Activated CD4-positive, alpha-beta T cell treated with anti-CD3 and anti-CD28 coated beads, Interleukin-2, amount 10 ng/mL, durations not matched to agents 7 days and 5 days (primary cell): ENCODE measurements at regions not wholly inside any gene's neighbourhood (a gene's known extent, or its start where the extent isn't known, plus 50 kb on each side); places are given as distances from the start of the nearest gene placed in this dataset.

Experiments used
- CTCF ChIA-PET: fragments of 350-600 bp; sonication (Branson Sonifier 250); formaldehyde crosslinking; loops from one replicate; lab custom pipeline; 2021; ENCODE audit warnings: antibody characterized with exemption; lab: Charles Lee
- POLR2A ChIA-PET: fragments of 350-600 bp; sonication (Branson Sonifier 250); formaldehyde crosslinking; loops from one replicate; lab custom pipeline; 2021; ENCODE audit warnings: antibody characterized with exemption; lab: Charles Lee
- DNase-seq: peaks from one replicate; pipeline ENCODE4 v3.0.0-alpha.2; 2020
- H3K27ac Mint-ChIP-seq: one replicate; pipeline ENCODE4 v1.8.0; 2021; ENCODE audit warnings: mild to moderate bottlenecking, moderate library complexity, mixed read lengths
- H3K27me3 Mint-ChIP-seq: one replicate; pipeline ENCODE4 v1.8.0; 2021; ENCODE audit warnings: mixed read lengths
- H3K36me3 Mint-ChIP-seq: one replicate; pipeline ENCODE4 v1.8.0; 2021; ENCODE audit warnings: low read depth, mixed read lengths
- H3K4me1 Mint-ChIP-seq: one replicate; pipeline ENCODE4 v1.8.0; 2021; ENCODE audit warnings: mixed read lengths
- H3K4me3 Mint-ChIP-seq: one replicate; pipeline ENCODE4 v1.8.0; 2021; ENCODE audit warnings: mild to moderate bottlenecking, moderate library complexity, mixed read lengths
- H3K9me3 Mint-ChIP-seq: one replicate; pipeline ENCODE4 v1.8.0; 2021; ENCODE audit warnings: mixed read lengths

GRCh38 chr6:45717715-45718114 is 297.9 kb downstream of the CLIC5 start:
- CTCF ChIA-PET: no interaction called here
- Mint-ChIP-seq H3K36me3 (no peaks in the 10 kb centered on the region), H3K27me3 (no peaks in the 10 kb centered on the region), H3K4me1 (peaks cover 28% of the 10 kb centered on the region), H3K4me3 (no peak overlapping the region), H3K9me3 (peaks cover under 1% of the 10 kb centered on the region), H3K27ac (no peak overlapping the region)
- POLR2A ChIA-PET: no interaction called here
- DNase-seq: no peak

GRCh38 chr6:45717027-45717426 is 298.6 kb downstream of the CLIC5 start:
- CTCF ChIA-PET: interaction anchor here (1.2 kb wide), 1 partner anchor 206 kb away, joined by 3 read pairs; no protein-coding TSS in a partner anchor
- Mint-ChIP-seq H3K27me3 (no peaks in the 10 kb centered on the region), H3K9me3 (no peaks in the 10 kb centered on the region), H3K27ac (no peak overlapping the region), H3K4me1 (peaks cover 33% of the 10 kb centered on the region), H3K36me3 (no peaks in the 10 kb centered on the region), H3K4me3 (no peak overlapping the region)
- DNase-seq: no peak
- POLR2A ChIA-PET: no interaction called here

DNA sequence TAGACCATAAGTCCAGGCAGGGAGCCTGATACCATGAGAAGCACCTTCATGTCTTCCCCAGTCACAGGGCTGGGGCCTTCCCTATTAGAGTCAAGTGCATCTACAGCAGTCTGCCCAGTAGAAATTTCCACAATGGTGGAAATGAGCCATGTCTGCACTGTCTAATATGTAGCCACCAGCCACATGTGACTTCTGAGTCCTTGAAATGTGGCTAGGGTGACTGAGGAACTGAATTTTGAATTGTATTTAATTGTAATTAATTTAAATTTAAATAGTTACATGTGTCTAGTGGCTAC is 300.2 kb downstream of the CLIC5 start:
- H3K4me1 Mint-ChIP-seq: peaks cover 45% of the 10 kb centered on the region
- no peak for DNase-seq
- H3K27me3 Mint-ChIP-seq: no peaks in the 10 kb centered on the region
- no peak overlapping the region for H3K27ac Mint-ChIP-seq
- CTCF ChIA-PET: interaction anchor here (0.8 to 1.6 kb wide), 4 partner anchors 18 to 1060 kb away, joined by 3 to 6 read pairs (median 4); partner anchors contain the start of gene SUPT3H
- no peaks in the 10 kb centered on the region for H3K9me3 Mint-ChIP-seq
- H3K4me3 Mint-ChIP-seq: no peak overlapping the region
- H3K36me3 Mint-ChIP-seq: no peaks in the 10 kb centered on the region
- POLR2A ChIA-PET: no interaction called here

GRCh38 chr6:45714741-45715507 is 300.7 kb downstream of the CLIC5 start:
- H3K27me3 Mint-ChIP-seq: no peaks in the 10 kb centered on the region
- H3K4me1 Mint-ChIP-seq: peaks cover 50% of the 10 kb centered on the region
- H3K9me3 Mint-ChIP-seq: no peaks in the 10 kb centered on the region
- POLR2A ChIA-PET: interaction anchor here (0.6 kb wide), 2 partner anchors 252 to 639 kb away, joined by 3 read pairs; no protein-coding TSS in a partner anchor
- H3K4me3 Mint-ChIP-seq: no peak overlapping the region
- no peaks in the 10 kb centered on the region for H3K36me3 Mint-ChIP-seq
- peak; percentile 73 for DNase-seq
- H3K27ac Mint-ChIP-seq: peak overlapping the region; percentile 65
- CTCF ChIA-PET: interaction anchor here (0.6 to 1.8 kb wide), 39 partner anchors 8 to 1247 kb away, joined by 3 to 8 read pairs (median 3); partner anchors contain the start of gene SUPT3H

GRCh38 chr6:45714006-45714730 is 301.5 kb downstream of the CLIC5 start:
- ChIA-PET POLR2A (interaction anchor here (0.6 kb wide), 2 partner anchors 252 to 638 kb away, joined by 3 read pairs; no protein-coding TSS in a partner anchor), CTCF (interaction anchor here (0.6 to 1.8 kb wide), 34 partner anchors 9 to 1246 kb away, joined by 3 to 8 read pairs (median 3); partner anchors contain the start of gene SUPT3H)
- no peaks in the 10 kb centered on the region for H3K9me3 Mint-ChIP-seq
- no peak for DNase-seq
- no peaks in the 10 kb centered on the region for H3K36me3 Mint-ChIP-seq
- H3K27me3 Mint-ChIP-seq: no peaks in the 10 kb centered on the region
- peaks cover 56% of the 10 kb centered on the region for H3K4me1 Mint-ChIP-seq
- no peak overlapping the region for H3K4me3 Mint-ChIP-seq
- H3K27ac Mint-ChIP-seq: peak overlapping the region; percentile 65
